Neural cell (in vitro differentiated cells): ENCODE measurements at regions not wholly inside any gene's neighbourhood (a gene's known extent, or its start where the extent isn't known, plus 50 kb on each side); places are given as distances from the start of the nearest gene placed in this dataset.

Experiments used
- EZH2 ChIP-seq: fragments of 200-600, 300-800 bp; shearing (Covaris generic), sonication (generic); IDR thresholded peaks from 2 replicates; pipeline ENCODE4 v1.6.1; 2014; ENCODE audit warnings: antibody characterized with exemption, low read length, borderline replicate concordance, mild to moderate bottlenecking; ENCODE audit not compliant: insufficient read depth, poor library complexity, severe bottlenecking
- POLR2AphosphoS5 ChIP-seq: IDR thresholded peaks from 2 replicates; pipeline ENCODE4 v1.6.1; 2012
- SMC3 ChIP-seq: fragments of 450-650 bp; conservative IDR thresholded peaks from 2 replicates; pipeline ENCODE4 v1.6.1; 2014; ENCODE audit warnings: antibody characterized with exemption, mild to moderate bottlenecking, moderate library complexity; ENCODE audit not compliant: poor library complexity
- TF ChIP-seq, protein P1 (sequence below): fragments of 450-650 bp; IDR thresholded peaks from 2 replicates; pipeline ENCODE4 v1.5.1; 2014; ENCODE audit warnings: antibody characterized with exemption, mild to moderate bottlenecking, moderate library complexity; ENCODE audit not compliant: poor library complexity, severe bottlenecking
- TF ChIP-seq, protein P2 (sequence below): IDR thresholded peaks from 2 replicates; pipeline ENCODE4 v1.6.1; 2012; ENCODE audit warnings: borderline replicate concordance

GRCh38 chr20:40899344-40899743 lies 129.3 kb upstream of the TOP1 start:
- no peak for TF ChIP-seq SMC3
- TF ChIP-seq, protein P1, sequence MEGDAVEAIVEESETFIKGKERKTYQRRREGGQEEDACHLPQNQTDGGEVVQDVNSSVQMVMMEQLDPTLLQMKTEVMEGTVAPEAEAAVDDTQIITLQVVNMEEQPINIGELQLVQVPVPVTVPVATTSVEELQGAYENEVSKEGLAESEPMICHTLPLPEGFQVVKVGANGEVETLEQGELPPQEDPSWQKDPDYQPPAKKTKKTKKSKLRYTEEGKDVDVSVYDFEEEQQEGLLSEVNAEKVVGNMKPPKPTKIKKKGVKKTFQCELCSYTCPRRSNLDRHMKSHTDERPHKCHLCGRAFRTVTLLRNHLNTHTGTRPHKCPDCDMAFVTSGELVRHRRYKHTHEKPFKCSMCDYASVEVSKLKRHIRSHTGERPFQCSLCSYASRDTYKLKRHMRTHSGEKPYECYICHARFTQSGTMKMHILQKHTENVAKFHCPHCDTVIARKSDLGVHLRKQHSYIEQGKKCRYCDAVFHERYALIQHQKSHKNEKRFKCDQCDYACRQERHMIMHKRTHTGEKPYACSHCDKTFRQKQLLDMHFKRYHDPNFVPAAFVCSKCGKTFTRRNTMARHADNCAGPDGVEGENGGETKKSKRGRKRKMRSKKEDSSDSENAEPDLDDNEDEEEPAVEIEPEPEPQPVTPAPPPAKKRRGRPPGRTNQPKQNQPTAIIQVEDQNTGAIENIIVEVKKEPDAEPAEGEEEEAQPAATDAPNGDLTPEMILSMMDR = no peak
- TF ChIP-seq EZH2 = no peak
- TF ChIP-seq, protein P2, sequence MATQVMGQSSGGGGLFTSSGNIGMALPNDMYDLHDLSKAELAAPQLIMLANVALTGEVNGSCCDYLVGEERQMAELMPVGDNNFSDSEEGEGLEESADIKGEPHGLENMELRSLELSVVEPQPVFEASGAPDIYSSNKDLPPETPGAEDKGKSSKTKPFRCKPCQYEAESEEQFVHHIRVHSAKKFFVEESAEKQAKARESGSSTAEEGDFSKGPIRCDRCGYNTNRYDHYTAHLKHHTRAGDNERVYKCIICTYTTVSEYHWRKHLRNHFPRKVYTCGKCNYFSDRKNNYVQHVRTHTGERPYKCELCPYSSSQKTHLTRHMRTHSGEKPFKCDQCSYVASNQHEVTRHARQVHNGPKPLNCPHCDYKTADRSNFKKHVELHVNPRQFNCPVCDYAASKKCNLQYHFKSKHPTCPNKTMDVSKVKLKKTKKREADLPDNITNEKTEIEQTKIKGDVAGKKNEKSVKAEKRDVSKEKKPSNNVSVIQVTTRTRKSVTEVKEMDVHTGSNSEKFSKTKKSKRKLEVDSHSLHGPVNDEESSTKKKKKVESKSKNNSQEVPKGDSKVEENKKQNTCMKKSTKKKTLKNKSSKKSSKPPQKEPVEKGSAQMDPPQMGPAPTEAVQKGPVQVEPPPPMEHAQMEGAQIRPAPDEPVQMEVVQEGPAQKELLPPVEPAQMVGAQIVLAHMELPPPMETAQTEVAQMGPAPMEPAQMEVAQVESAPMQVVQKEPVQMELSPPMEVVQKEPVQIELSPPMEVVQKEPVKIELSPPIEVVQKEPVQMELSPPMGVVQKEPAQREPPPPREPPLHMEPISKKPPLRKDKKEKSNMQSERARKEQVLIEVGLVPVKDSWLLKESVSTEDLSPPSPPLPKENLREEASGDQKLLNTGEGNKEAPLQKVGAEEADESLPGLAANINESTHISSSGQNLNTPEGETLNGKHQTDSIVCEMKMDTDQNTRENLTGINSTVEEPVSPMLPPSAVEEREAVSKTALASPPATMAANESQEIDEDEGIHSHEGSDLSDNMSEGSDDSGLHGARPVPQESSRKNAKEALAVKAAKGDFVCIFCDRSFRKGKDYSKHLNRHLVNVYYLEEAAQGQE = no peak
- TF ChIP-seq POLR2AphosphoS5 = no peak
